NCI-H82 treated with DMSO at 0.1 percent for 48 hours (cell line): ENCODE measurements at regions not wholly inside any gene's neighbourhood (a gene's known extent, or its start where the extent isn't known, plus 50 kb on each side); places are given as distances from the start of the nearest gene placed in this dataset.

ENCODE experiments used
- DNase-seq: peaks from one replicate; lab custom pipeline; 2025; ENCODE audit not compliant: unreplicated experiment; lab: John Stamatoyannopoulos, UW

DNA sequence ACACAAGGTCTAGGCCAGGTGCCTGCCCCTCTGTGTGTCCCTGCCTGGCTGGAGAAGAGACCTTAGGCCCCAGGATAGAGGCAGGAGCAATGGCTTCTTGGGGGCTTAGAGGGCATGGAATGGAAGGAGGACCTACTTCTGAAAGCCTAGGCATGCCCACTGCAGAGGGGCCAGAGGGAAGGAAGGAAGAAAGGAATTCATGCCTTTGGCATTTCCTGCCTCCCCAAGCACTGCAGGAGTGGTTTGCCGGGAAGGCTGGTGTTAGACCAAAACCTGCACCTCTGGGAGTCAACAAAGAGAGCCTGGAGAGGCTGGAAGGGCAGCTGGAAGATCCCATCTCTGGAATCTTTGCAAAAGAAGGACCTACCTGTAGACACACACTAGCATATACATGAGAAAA, 50.7 kb upstream of the KCNE2 start:
- DNase-seq = no peak
